ENCODE measurements at regions not wholly inside any gene's neighbourhood (a gene's known extent, or its start where the extent isn't known, plus 50 kb on each side); places are given as distances from the start of the nearest gene placed in this dataset.

DNA sequence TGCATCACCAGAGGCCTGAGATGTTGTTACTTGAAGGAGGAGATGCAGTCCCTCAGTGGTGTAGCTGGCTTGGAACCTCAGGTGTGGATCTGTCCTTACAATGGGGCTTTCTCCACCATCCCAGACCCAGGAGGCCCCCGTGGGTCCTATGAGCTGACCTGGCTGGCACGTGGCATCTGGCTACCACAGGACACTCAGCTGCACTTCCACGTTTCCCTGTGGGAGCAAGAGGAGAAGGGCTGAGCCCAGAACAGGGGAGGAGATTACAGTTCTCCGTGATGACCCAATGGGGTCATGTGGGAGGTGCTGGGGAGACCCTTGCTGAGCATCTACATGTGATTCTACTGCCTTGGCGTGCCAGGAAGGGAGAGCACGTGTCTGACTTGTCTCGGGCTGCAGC is 1448.4 kb downstream of the TBC1D22A start:
- DNase-seq (ENCODE audit: low read depth): no peak
- TF ChIP-seq, protein P1, sequence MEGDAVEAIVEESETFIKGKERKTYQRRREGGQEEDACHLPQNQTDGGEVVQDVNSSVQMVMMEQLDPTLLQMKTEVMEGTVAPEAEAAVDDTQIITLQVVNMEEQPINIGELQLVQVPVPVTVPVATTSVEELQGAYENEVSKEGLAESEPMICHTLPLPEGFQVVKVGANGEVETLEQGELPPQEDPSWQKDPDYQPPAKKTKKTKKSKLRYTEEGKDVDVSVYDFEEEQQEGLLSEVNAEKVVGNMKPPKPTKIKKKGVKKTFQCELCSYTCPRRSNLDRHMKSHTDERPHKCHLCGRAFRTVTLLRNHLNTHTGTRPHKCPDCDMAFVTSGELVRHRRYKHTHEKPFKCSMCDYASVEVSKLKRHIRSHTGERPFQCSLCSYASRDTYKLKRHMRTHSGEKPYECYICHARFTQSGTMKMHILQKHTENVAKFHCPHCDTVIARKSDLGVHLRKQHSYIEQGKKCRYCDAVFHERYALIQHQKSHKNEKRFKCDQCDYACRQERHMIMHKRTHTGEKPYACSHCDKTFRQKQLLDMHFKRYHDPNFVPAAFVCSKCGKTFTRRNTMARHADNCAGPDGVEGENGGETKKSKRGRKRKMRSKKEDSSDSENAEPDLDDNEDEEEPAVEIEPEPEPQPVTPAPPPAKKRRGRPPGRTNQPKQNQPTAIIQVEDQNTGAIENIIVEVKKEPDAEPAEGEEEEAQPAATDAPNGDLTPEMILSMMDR (IDR thresholded peaks at IDR 0.05; ENCODE audit: control insufficient read depth, insufficient read depth, low read depth, low read length, missing control alignments): no peak
- H3K4me3 ChIP-seq (ENCODE audit: control insufficient read depth, low read depth, low read length): no peak overlapping the region

DNA sequence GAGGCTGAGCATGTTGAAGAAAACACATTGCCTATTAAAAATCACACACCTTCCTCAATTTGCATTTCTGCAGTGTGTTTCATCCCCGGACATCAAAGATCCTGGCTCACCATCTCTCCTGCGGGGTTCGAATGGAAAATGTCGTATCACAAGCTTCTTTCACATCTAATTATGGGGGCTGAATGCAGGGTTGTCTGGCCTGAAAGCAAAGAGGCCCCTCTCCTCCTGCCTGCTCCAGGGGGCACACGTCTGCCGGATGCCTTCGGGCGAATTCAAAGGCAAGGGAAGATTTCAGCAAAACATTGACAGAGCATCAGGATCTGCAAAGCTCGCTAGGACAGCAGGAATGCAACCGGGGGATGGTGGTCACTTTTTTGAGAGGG is 1447.7 kb downstream of the TBC1D22A start:
- TF ChIP-seq, protein P1 (IDR thresholded peaks at IDR 0.05; ENCODE audit: control insufficient read depth, insufficient read depth, low read depth, low read length, missing control alignments): no peak
- DNase-seq (ENCODE audit: low read depth): no peak
- H3K4me3 ChIP-seq (ENCODE audit: control insufficient read depth, low read depth, low read length): no peak overlapping the region

DNA sequence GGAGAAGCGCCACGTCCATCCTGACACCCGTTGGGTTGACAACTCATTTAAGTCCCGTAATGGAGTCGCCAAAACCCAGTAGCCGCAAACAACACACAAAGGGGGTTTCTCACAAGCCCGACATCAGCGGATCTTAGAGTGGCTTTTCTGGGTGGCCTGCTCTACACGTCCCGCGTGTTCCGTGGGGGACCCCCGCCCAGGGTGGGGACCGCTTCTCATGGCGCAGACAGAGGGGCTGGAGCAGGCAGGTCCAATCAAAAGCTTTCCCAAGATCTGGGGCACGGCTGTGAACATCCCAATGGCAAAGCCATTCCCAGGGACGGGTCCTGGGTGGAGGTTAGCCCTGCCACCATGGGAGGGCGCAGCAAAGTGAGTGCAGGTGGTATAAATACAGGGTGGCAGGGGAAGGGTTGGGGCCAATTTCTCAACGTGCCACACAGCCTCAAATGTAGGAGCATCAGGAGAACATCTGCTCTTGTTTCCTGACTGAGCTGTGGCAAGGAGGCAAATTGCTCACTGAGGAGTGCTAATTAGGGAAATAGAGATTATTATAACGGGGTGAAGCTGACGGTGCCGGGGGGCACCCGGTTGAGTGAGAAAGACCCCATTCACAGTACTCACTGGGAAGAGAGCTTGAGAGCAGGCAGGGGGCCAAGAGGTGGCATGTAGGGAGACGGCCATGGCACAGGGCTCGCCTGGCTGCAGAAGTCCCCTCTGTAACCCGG is 1447.2 kb downstream of the TBC1D22A start:
- DNase-seq (ENCODE audit: low read depth): no peak
- TF ChIP-seq, protein P1 (IDR thresholded peaks at IDR 0.05; ENCODE audit: control insufficient read depth, insufficient read depth, low read depth, low read length, missing control alignments): no peak
- H3K4me3 ChIP-seq (ENCODE audit: control insufficient read depth, low read depth, low read length): no peak overlapping the region

DNA sequence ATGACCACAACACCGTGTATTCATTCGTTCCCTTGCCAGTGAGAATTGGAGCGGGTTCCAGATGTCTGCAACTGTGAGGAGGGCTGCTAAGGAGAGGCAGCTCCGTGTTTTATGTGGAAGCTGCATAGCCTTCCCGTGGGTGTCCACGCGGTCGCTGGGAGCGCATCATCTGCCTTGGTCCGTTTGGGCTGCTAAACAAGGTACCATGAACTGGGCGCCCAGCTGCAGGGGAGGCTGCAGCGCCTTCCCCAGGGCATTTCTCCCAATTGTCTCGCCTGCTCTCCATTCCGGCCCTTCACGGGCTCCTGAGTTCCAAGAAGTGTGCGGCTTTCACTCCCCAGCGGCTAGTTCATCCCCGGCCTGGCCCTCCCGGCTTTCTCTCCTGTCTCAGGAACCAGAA is 1446.4 kb downstream of the TBC1D22A start:
- TF ChIP-seq, protein P1 (IDR thresholded peaks at IDR 0.05; ENCODE audit: control insufficient read depth, insufficient read depth, low read depth, low read length, missing control alignments): no peak
- DNase-seq (ENCODE audit: low read depth): no peak
- no peak overlapping the region for H3K4me3 ChIP-seq (ENCODE audit: control insufficient read depth, low read depth, low read length)

DNA sequence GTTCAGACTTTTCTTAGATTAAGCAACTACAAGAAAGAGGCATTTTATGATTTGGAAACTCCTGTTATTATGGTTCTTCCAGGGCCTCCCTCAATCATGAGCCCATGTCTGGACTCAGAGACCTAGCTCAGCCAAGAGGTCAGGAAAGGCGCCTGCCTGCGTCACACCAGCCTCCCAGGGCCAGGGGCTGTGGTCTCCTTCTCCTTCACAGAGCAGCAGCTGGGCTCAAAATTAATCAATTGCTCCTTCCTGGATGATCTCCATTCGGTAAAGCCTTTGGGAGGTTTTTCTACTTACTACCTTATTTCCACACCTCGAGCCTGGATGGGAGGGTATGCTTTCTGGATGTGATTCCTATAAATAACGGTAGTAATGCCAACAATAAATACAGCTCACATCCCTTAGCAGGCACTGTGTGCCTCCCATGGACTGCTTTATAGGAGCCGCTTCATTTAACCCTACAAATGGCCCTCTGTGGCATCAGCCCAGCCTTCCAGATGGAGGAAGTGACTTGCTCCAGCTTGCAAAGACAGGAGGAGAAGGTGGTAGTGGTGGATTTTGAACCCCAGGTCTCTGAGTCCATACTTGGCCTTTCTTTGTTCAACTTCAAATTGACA is 1445.6 kb downstream of the TBC1D22A start:
- DNase-seq (ENCODE audit: low read depth): no peak
- no peak overlapping the region for H3K4me3 ChIP-seq (ENCODE audit: control insufficient read depth, low read depth, low read length)
- TF ChIP-seq, protein P1 (IDR thresholded peaks at IDR 0.05; ENCODE audit: control insufficient read depth, insufficient read depth, low read depth, low read length, missing control alignments): no peak

DNA sequence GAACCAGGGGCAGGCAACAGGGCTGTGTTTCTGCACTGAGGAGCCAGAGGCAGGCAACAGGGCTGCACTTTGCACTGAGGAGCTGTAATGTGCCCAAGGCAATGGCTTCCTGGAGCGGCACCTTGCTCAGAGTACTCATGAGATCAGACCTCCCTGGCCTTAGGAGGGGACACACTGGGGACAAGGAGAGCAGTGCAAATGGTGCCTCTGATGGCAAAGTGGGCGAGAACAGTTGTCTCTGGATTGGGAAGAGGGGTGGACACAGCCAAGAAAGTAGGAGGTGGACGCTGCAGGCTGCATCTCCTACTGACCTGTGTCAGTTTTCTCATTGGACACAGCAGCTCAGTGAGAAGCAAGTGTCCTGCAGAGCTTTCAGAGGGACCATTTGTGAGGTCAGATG is 1443.3 kb downstream of the TBC1D22A start:
- TF ChIP-seq, protein P1 (IDR thresholded peaks at IDR 0.05; ENCODE audit: control insufficient read depth, insufficient read depth, low read depth, low read length, missing control alignments): no peak
- no peak overlapping the region for H3K4me3 ChIP-seq (ENCODE audit: control insufficient read depth, low read depth, low read length)
- DNase-seq (ENCODE audit: low read depth): no peak

Measured in AG09309 (cell line).